SU-DHL-6 (cell line): ENCODE measurements at regions not wholly inside any gene's neighbourhood (a gene's known extent, or its start where the extent isn't known, plus 50 kb on each side); places are given as distances from the start of the nearest gene placed in this dataset.

ENCODE experiments used
- CTCF ChIP-seq: fragments of 200-600 bp; sonication (generic); IDR thresholded peaks from one replicate; pipeline ENCODE4 v1.5.1; 2017; ENCODE audit warnings: antibody characterized with exemption, mild to moderate bottlenecking, low read length, moderate library complexity; ENCODE audit not compliant: insufficient read depth, poor library complexity, severe bottlenecking
- EZH2phosphoT487 ChIP-seq: fragments of 200-600 bp; sonication (generic), shearing (Covaris generic); conservative IDR thresholded peaks from 2 replicates; pipeline ENCODE4 v1.6.1; 2018; ENCODE audit warnings: mild to moderate bottlenecking, antibody characterized with exemption, low read length, moderate library complexity, mixed read lengths

- TF ChIP-seq CTCF: no peak
- no peak for TF ChIP-seq EZH2phosphoT487
Measured at GRCh38 chr11:15837901-15838489, 518.4 kb downstream of the SOX6 start.
